HG03565 (cell line): ENCODE measurements at regions not wholly inside any gene's neighbourhood (a gene's known extent, or its start where the extent isn't known, plus 50 kb on each side); places are given as distances from the start of the nearest gene placed in this dataset.

ENCODE experiments used
- ATAC-seq: cut with Tn5 transposase; IDR thresholded peaks from one replicate; pipeline ENCODE4 v1.9.1; 2021; ENCODE audit warnings: mild to moderate bottlenecking, moderate library complexity; ENCODE audit not compliant: unreplicated experiment

DNA sequence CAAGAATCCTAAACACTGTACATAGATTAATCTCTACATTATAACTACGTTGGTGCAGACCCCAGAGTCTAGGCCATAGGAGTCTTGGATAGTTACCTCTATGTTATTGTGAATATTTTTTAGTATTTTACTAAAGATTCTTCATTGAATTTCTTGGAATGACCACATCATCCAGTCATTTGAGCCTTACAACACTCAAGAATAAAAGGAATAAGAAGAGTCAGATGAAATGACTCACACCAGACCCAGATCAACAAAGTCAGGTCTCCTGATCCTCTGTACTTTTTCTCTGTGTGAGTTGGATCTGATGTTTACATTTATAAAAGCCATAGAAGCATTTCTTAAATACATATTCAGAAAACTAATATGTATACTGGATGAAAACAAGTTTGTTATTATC lies 179.2 kb upstream of the ARHGAP20 start:
- no peak for ATAC-seq

DNA sequence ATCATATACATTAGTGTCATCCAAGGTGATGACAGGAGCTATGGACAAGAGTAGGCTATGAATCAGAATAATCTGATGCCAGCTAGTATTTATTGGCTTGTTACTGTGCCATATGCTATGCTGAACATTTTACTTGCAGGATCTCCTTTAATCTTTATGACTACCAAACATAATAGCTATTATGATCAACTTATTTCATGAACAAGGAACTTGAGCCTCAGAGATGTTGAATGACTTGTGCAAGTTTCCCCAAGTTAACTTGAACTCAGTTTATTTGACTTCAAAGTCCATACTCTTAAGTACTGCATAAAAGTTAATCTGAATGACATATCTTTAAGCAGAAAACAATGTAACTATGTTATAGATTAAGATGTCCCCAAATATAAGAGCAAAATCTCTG lies 178.8 kb upstream of the ARHGAP20 start:
- ATAC-seq: no peak

DNA sequence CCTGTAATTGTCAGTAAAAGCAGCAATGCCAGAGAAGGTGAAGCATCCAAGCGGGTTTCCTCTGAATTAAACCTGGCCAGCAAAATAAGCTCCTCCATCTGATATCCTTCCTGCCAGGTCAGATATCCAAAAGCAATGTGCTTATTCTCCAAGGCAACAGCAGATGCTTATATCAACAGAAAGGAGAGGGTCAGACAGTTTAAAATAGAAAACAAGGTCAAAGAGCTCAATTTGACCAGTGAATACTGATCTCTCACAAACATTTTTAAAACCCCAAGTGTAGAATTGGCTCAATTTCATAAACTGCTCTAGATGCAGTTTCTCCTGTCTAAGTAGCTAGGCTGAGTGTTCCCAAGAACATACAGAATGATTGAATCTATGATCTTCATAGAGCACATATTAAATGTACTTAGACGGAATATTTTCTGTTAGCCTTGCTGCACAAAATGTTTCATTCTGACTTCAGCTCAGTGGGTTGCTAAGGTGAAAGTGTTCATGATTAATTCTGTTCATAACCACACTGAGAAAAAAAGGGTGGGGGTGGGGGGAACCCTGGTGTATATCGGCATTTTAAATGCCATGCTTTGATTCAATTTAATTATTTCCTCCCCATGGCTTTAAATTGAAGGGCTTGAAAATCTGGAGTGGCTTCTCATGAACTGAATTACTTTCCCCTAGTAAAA lies 174.2 kb upstream of the ARHGAP20 start:
- no peak for ATAC-seq

DNA sequence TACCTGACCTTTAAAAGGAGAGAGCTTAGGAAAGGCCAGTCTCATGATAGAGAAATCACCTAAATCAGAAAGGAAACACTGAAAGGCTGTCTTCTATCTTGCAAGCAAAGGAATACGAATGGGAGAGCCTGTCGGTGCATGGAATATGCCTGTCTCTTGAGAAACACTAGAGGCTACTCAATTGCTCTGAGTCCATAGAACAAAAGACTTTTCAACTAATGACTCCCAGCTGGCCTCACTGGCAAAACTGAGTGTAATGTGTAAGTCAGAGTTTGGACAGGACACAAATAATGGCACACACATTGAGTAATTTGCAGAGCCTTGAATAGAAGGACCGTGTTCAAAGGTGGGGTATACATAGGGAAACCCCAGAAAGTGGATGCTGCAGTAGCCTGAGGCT lies 171.0 kb upstream of the ARHGAP20 start:
- ATAC-seq: no peak

DNA sequence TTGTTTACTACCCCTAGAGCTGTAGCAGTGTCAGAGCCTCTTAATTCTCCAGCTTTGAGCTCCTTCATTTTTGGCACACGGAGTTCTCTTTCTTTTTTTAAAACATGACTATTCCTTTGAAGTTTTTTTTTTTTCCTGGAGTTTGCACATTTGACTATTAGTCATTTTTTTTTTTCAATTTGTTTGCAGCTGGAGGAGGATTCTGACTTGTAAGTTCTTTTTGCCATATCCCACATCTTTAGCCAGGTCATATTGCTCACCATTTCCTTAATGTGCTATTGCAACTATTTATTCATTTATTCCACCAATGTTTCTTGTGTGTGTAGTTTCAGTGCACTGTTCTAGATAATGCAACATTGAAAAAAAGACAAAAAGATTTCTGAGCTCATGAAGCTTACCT lies 166.3 kb upstream of the ARHGAP20 start:
- ATAC-seq: no peak

DNA sequence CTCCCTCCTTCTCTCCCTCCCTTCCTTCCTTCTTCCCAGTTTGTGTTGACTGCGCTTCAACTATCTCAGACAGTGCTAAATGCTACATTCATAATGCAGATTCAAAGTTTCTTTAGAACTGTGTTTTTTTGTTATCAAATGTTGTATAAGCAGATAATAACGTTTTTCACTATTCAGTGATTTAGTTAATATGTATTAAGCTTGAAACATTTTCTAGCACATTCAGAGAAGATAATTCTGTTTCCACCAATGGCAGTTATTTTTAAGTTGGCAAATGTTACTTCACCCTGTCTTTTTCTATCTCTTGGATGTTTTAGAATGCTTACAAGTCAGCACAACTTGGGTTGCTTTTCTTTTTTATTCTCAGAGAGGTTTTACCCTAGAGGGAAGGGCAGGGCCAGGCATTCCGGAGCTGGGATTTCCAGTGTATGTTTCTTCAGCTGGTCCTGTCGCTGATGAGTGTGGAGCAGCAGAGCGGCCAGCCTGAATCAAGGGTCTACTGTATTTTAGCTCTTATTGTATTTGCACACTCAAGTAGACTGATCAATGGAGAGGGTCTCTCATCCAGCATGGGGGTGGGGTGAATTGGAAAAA lies 162.3 kb upstream of the ARHGAP20 start:
- ATAC-seq: no peak

DNA sequence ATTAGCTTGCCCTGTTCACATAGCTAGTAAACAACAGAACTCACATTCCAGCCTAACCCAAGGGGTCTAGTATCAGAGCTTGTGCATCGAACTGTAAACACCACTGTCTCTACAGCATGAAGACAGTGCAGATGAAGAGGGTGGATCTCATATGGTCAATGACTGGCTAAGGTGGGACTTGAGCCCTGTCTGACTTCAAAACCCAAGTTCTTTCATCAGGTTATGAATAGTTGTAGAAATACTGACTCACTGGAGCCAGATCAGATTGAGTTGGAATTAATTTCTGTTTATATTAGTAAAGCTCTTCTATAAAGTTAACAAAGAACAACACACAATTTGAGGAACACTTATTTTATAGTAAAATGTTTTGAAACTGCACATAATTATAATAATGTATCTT lies 161.7 kb upstream of the ARHGAP20 start:
- no peak for ATAC-seq

DNA sequence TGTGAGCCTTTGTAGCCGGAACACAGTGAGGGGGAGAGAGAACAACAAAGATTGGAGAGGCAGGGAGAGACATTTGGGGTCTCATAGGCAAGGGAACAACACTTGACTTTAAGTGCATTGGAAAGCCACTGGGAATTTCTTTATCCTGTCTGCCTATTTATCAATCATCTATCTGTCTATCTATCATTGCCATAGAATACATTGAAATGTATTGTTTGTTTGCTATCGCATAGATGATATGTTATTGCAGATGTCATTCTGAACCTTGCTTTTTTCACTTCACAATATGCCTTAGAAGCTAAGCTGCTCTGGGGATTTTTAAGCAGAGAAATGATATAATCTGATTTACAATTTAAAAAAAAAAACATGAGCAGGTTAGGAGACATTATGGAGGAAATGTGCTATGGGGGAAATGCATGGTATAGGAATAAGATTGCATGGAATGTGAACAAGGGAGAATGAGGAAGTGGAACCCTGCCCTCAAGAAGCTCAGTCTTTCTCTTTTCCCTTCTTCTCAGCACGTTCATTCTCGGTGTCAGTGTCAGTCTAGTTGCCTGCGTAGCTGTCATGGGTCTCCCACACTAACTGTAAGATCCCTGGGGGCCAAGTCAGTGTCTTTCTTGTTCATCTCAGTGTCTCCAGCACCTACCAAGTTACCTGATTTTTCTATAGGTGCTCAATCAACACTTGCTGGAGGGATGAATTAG lies 158.7 kb upstream of the ARHGAP20 start:
- ATAC-seq: no peak

DNA sequence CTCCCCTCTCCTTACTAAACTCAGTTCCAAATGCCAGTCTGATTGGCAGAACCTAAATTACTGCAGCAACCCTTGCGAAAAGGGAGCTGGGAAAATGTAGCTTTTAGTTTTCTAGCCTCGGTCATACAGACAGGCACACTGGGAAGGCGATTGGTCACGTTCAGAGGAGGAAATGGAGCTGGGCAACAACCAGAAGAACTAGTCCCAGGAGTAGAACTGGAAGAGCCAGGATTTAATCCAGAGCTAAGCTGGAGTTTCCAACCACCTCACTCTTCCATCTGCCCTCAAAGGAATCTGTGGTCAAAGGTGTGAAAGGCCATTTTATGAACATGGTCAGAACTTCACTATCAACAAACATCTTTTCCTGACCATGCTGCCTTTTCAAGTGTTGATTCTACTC lies 155.7 kb upstream of the ARHGAP20 start:
- ATAC-seq: no peak

DNA sequence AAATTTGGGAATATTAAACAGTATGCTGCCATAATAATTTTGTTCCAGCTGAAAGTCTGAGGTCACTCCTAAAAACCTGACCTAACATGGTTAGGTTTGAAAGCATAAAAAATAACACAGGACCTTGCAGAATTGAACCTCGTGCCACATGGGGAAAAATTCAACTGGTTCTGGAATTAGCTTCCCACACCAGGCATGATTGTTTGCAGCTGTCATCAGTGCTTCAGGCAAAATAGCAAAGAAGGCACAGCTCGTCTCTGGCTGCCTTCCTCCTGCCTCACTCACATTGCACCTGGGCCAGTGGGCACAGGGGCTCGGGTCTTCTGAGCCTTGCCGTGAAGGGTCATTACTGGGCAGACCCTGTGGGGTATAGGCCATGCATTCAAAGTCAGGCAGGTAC lies 153.8 kb upstream of the ARHGAP20 start:
- no peak for ATAC-seq

DNA sequence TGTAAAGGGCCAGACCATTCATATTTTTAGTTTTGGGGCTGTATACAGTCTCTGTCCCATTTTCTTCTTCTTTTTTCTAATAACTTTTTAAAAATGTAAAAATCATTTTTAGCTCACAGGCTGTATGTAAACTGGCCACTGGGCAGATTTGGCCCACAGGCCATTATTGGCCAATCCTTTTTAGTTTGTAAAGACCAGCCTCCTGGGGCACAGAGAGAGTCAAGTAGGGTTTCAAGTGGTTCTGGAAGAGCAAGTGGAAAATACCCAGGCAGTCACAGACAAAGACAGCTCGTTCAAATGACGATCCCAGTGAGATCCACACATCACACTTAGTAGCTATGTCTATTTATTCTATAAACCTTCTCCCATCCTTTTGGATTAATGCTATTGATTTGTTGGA lies 150.2 kb upstream of the ARHGAP20 start:
- ATAC-seq: no peak

DNA sequence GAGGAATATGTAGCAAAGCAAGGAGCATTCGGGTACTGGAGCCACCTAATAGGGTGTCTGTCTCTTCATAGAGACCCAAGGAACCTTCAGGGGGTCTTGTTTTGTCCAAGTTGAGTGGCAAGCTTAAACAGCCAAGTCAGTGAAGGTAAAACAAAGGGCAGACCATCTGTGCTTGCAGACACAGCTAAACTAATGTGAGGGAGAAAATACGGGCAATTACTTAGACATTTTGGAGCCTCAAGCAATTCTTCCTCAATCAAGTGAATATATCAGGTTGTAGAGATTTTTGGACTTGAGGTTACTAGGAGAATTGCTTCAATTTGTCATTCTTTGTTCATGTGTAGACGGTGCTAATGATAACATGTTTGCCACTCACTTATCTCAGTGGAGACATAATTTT lies 148.2 kb upstream of the ARHGAP20 start:
- no peak for ATAC-seq

DNA sequence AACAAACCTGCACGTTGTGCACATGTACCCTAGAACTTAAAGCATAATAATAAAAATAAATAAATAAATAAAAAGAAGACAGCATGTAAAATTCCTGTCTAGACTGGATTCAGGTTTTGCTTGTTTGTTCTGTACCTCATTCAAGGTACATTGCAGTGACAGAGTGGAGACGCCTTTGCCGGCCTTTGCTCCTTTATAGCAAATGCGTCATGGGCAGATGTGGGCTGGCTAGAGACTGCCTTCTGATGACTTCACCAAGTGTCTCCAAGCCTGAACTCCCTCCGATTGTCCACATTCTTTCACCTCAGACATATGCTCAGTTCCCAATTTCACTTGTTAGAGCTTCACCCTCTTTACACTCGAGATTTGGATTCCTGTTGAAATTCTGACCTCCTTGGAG lies 147.8 kb upstream of the ARHGAP20 start:
- ATAC-seq: no peak

DNA sequence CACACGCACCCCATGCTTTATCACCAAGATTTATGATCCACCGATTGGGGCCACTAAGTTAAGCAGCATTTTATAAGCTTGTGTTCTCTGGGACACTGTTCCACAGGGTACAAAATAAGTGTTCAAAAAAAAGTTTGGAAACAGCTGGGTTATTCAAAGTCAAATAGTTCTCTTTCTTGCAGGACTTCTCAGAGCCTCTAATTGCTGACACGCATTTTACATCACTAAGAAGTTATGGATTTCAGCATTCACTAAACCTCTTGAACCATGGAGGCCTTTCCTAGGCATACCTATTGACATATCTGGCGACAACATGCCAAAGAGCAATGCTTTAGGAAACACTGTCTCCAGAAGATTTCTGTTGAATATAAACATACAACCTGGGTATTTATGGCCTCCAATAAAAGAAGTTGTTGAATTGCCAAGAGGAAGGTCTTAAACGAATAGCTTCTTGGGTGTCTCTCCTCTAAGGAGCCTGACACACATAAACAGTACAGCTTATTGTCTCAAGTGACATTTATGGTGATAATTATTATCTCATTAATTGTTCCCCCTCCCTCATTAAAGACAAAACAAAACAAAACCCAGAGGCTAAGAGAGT lies 147.1 kb upstream of the ARHGAP20 start:
- ATAC-seq: no peak

DNA sequence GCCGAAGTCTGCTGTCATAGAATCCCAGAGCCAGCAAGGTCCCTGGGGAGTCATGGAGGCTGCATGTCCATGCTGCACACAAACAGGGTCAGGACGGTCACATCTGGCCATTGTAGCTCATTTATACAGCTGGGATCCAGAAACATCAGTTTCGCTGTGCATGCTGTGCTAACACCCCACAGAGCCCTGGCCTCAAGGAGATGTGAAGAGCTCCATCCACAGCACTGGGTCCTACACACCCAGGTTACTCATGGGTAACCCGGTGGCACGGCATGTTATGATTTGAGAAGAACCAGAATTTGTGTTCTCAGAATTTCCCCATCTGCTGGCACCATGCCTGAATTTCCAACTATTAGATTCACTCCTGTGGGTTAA lies 146.3 kb upstream of the ARHGAP20 start:
- no peak for ATAC-seq

DNA sequence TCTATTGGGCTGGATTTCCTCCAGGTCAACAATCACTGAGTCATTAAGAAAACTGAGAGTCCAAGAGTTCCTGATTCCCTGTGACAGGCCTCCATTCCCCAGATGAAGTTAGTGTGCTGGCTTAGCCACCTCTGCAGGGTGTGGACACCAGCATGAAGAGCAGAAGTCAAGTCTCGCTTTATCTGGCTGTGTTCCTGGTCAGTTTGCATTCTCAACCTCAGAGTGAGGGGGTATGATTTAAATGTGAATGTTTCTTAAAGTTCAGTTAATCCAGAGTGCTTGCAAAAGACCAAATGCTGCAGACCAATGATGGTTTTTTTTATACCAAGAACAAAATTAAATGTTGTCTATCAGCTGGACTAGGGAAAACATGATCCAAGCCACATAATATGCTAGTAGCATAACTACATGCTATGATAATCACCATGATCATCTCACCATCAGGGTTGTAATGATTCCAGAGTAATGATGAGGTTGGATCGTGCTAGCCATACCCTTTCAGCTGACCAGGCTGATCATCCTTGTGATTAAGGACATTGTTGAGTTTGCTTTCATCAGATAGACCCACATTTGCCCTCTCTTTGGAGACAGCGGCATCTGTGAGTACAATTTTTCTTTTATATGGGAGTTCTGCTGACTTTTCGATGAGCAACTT lies 145.8 kb upstream of the ARHGAP20 start:
- ATAC-seq: no peak

DNA sequence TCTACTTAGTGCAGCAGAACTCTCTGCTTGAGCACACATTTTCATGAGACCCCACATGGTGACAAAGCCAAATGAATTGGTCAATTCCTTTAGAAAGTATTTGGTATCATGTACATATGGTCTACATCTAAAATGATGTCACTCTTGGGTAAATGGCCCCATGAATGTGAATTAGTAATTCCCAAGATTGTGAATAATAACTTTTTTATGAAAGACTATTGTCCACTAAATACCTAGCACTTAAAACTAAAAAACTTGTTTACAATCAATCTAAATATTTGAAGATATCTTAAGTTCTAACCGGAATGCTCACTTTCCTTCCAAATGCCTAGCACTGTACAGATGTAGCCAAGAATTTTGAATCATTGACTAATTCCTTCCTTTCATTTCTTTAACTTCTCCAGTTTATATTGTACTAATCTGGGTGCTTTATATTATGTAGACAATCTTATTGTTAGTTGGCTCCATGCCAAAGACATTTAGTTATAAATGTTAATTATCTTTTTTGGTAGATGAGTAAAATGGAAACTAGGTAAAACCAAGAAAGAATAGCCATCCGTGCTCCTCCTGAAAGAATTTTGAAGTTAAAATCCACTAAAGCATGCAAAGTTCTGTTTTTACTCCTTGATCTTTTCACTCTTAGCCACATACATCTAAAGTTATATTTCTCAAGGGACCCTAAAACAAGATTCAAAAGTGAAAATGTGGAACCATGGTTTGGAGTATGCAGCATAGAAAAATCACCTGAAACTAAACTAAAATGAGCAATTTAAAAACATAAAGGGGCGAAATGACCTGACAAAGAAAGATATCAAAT lies 145.0 kb upstream of the ARHGAP20 start:
- ATAC-seq: no peak

DNA sequence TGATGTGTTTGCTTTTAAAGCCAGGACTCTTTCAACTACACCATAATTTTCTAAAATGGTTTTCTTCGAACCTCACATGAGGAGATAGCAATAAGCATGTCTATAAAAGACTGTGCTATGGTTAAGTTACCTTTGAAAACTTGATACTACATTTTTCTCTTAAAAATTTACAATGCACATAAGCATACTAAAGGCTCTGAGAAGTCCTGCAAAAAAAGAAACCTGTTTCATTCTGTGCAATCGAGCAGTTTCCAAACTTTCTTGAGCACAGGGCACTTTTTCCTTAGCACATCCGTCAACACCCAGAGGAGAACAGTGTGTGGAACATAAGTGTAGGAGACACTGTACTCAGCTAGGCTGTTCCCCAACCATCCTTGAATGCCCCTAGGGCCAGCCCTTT lies 144.1 kb upstream of the ARHGAP20 start:
- ATAC-seq: no peak

DNA sequence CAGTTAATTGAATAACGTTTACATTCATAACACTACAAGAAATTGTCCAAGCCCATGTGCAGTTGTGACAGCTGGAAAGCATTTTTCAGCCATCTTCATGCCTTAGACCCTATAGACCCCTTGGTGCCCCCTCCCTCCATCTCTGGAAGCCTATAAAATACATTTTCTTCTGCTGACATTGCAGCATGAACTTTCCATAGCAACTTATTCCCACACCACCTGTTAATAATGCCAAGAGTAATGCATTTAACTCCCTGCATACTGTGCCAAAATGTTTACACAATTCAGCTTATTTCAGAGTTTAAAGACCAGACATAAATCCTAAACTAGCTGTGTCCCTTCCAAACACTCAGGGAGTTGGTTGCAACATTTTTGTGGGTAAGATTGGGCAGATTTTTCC lies 143.0 kb upstream of the ARHGAP20 start:
- no peak for ATAC-seq

DNA sequence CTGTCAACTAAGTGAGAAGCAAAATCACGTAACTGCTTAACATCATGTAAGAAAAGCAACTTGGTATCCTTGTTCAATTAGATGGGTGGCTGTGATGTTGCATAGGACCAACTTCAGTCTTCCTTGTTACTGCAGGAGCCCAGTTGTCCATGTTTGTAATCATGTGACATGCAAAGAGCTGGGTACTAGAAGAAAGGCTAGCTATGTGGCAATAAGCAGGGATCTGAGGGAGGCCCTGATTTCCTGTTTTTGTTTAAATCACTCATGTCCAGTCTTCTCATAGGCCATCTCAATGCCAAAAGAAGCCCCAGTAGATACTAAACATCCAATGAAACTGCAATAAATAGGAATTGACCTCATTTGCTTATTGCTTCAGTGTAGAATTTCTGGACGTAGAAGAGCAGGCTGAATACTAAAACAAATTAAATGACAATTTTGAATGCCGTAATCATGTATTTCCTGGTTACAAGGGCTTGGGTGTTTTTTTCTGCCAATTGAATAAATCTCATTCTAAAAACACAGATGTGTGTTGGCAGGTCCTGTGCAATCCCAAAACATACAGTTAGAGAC lies 140.8 kb upstream of the ARHGAP20 start:
- no peak for ATAC-seq
